Activated CD8-positive, alpha-beta memory T cell treated with anti-CD3 and anti-CD28 coated beads, Interleukin-2, amount 10 ng/mL, durations not matched to agents 7 days and 5 days (primary cell): ENCODE measurements at regions not wholly inside any gene's neighbourhood (a gene's known extent, or its start where the extent isn't known, plus 50 kb on each side); places are given as distances from the start of the nearest gene placed in this dataset.
"Not testable (repeated sequence)": the region's sequence is repeated elsewhere in the genome, so short reads cannot be mapped to it uniquely, and the experiment has no call there.

Experiments used
- ATAC-seq: fragments of 150-1000 bp; cut with Tn5 transposase; one replicate; pipeline ENCODE4 v1.10.0; 2021; ENCODE audit warnings: moderate library complexity
- CTCF ChIA-PET: fragments of 350-600 bp; sonication (Branson Sonifier 250); formaldehyde crosslinking; loops from one replicate; lab custom pipeline; 2021; ENCODE audit warnings: antibody characterized with exemption; lab: Charles Lee
- DNase-seq: peaks from one replicate; pipeline ENCODE4 v3.0.0-alpha.2; 2020
- H3K27ac Mint-ChIP-seq: one replicate; pipeline ENCODE4 v1.8.0; 2021; ENCODE audit warnings: mild to moderate bottlenecking, mixed read lengths
- H3K27me3 Mint-ChIP-seq: one replicate; pipeline ENCODE4 v1.8.0; 2021; ENCODE audit warnings: mixed read lengths
- H3K36me3 Mint-ChIP-seq: one replicate; pipeline ENCODE4 v1.8.0; 2021; ENCODE audit warnings: mild to moderate bottlenecking, mixed read lengths
- H3K4me1 Mint-ChIP-seq: one replicate; pipeline ENCODE4 v1.8.0; 2021; ENCODE audit warnings: mixed read lengths
- H3K4me3 Mint-ChIP-seq: one replicate; pipeline ENCODE4 v1.8.0; 2021; ENCODE audit warnings: mild to moderate bottlenecking, moderate library complexity, mixed read lengths
- H3K9me3 Mint-ChIP-seq: one replicate; pipeline ENCODE4 v1.8.0; 2022; ENCODE audit warnings: low read depth, mixed read lengths

DNA sequence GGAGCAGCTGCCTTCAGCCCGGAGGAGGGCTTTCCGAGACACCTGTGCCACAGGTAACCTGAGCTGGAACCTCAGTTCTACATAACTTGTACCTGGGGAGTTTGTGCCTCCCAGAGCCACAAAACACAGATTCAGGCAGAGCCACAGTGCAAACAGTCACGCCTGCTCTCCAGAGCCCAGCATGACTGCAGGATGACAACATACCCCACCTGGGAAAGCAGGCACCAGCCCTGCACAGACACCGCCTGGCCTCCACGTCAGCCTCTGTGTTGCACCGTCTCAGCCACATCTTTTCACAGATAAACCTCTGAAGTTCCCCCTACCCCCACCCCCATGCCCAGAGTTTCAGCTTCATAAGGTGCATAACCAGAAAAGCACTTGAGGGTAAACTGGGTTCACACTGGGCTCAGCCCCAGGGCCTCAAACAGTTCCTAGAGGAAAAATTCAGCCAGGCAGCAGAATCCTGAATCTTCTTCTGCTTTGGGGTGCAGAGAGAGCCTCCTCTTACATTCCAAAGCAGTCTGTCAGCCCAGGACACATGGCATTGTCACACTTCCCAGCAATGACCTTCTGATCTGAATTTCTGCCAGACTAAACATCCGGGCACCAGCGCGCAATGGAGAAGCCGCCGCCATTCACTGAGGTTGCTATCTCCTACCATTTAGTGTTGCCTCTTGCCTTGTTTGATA lies 229.5 kb downstream of the TOMM20 start:
- Mint-ChIP-seq H3K4me1 (peaks cover 6% of the 10 kb centered on the region), H3K27ac (no peak overlapping the region), H3K27me3 (peaks cover 3% of the 10 kb centered on the region), H3K36me3 (peaks cover 1% of the 10 kb centered on the region), H3K4me3 (no peak overlapping the region), H3K9me3 (no peaks in the 10 kb centered on the region)
- CTCF ChIA-PET = no interaction called here
- ATAC-seq (no peak), DNase-seq (no peak)

DNA sequence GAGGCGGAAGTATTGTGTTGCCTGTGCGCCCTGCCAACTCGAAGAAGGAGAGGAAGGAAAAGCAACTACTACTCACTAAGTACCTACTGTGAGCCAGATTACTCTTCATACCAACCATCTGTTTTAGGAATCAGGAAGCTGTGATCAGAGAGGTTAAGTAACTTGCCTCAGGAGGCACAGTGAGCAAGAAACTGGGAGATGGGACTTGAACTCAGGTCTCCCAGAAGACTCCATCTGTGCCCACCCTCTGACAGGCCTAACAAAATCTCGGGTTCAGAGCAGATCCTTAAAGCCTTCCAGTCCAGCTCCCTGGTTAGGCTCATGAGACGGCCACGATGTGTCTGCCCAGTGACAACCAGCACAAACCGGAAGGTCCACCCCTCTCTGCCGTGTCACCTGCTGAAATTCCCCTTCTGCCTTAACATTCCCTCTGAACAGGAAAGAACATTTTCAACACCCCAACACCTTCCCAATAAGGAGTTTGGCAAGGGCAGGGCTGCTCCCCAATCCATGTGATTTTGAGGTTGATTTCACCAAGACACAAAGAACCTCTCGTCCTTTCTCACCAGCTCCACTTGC lies 230.1 kb downstream of the TOMM20 start:
- CTCF ChIA-PET = no interaction called here
- no peak overlapping the region for H3K27ac Mint-ChIP-seq
- peaks cover 2% of the 10 kb centered on the region for H3K36me3 Mint-ChIP-seq
- H3K4me3 Mint-ChIP-seq = no peak overlapping the region
- ATAC-seq (no peak), DNase-seq (no peak)
- no peaks in the 10 kb centered on the region for H3K9me3 Mint-ChIP-seq
- peaks cover 3% of the 10 kb centered on the region for H3K27me3 Mint-ChIP-seq
- peaks cover 13% of the 10 kb centered on the region for H3K4me1 Mint-ChIP-seq

DNA sequence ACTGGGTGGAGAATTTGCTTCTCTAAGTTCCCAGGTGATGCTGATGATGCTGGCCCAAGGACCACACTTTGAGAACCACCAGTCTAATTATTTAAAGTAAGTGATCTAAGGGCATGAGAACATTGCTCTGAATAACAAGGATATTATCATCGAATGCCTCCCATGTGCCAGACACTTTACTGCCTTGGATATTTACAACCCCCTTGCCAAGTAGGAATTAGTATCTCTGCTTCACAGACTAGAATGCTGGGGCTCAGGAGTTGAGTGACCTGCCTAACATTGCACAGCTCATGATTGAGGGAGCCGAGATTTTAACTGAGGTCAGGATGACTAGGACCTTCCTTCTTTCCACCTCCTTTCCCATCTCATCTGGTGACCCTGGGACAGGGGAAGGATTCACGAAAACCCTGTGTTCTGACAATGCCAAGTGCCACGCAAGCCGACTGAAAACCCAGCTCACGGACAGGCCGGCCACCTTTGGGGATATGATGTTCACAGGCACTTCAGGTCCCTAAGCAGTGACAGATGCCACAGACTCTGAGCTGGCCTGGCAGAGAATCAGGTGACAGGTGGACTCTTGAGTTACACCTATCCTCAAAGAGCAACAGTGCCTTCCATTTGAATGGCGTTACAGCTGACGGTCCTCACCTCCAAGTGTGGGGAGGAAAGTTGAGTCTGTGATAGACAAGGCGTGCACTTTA lies 230.7 kb downstream of the TOMM20 start:
- ATAC-seq = no peak
- no peak overlapping the region for H3K27ac Mint-ChIP-seq
- H3K4me3 Mint-ChIP-seq = no peak overlapping the region
- H3K9me3 Mint-ChIP-seq = no peaks in the 10 kb centered on the region
- DNase-seq = no peak
- H3K36me3 Mint-ChIP-seq = peaks cover 2% of the 10 kb centered on the region
- peaks cover 3% of the 10 kb centered on the region for H3K27me3 Mint-ChIP-seq
- CTCF ChIA-PET = no interaction called here
- H3K4me1 Mint-ChIP-seq = peaks cover 19% of the 10 kb centered on the region

DNA sequence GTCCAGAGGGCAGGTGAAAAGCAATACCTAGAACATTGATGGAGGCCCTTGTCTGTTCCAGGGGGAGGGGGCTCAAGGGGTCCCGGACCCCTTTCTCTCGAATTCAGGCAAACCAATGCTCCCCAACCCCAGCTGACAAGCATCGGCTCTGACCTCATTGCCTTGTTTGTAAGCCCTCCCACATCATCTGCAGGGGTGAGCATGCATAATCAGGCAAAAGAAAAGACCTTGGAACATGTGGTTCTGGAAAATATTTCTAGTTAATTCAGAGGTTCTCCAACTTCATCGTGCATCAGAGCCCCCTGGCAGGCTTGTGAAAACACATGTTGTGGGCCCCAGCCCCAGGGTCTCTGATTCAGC lies 231.3 kb downstream of the TOMM20 start:
- CTCF ChIA-PET = no interaction called here
- Mint-ChIP-seq H3K4me1 (peaks cover 19% of the 10 kb centered on the region), H3K9me3 (no peaks in the 10 kb centered on the region), H3K27ac (no peak overlapping the region), H3K4me3 (no peak overlapping the region), H3K36me3 (peaks cover 2% of the 10 kb centered on the region), H3K27me3 (peaks cover 3% of the 10 kb centered on the region)
- ATAC-seq (no peak), DNase-seq (no peak)

DNA sequence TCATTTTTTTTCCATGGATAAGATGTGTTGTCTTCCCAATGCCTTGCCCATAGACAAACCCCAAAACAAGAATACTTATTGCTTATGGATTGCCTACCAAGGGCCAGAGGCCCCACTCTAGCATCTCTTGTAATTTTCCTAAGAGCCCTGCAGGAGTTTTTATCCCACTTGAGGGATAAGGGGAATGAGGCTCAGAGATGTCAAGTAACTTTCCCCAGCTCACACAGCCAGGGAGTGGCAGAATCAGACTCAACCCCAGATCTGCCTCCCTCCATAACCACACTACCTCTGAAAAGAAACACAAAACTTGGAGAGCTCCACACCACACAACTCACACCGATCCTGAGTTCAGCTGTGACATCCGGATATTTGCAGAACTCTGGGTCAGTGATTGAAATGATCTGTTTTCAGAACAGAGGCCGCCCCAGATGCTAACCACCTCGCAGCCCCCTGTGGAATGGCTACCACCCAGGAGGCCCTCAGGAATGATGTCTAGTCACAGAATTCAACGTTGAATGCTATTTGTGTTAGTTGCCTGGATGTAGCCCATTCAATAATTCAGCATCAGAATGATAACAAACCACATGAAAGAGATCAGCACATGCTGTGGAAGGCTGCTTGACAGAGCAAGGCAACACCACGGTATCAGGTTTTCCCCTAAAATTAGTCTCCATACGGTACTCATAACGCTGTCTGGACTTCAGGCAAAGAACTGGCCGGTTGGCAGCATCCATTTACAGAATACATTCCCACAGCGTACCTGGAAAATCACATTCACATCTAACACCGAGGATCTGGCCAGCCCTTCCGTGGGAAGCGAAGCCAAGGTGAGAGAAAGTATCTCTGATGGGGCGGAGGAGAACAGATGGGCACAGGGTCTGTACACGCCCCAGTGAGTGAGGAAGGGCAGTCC lies 231.9 kb downstream of the TOMM20 start:
- no peaks in the 10 kb centered on the region for H3K9me3 Mint-ChIP-seq
- ATAC-seq = no peak
- CTCF ChIA-PET = no interaction called here
- peaks cover 3% of the 10 kb centered on the region for H3K27me3 Mint-ChIP-seq
- no peak overlapping the region for H3K27ac Mint-ChIP-seq
- H3K36me3 Mint-ChIP-seq = peaks cover 2% of the 10 kb centered on the region
- no peak overlapping the region for H3K4me3 Mint-ChIP-seq
- DNase-seq = no peak
- H3K4me1 Mint-ChIP-seq = peaks cover 21% of the 10 kb centered on the region

DNA sequence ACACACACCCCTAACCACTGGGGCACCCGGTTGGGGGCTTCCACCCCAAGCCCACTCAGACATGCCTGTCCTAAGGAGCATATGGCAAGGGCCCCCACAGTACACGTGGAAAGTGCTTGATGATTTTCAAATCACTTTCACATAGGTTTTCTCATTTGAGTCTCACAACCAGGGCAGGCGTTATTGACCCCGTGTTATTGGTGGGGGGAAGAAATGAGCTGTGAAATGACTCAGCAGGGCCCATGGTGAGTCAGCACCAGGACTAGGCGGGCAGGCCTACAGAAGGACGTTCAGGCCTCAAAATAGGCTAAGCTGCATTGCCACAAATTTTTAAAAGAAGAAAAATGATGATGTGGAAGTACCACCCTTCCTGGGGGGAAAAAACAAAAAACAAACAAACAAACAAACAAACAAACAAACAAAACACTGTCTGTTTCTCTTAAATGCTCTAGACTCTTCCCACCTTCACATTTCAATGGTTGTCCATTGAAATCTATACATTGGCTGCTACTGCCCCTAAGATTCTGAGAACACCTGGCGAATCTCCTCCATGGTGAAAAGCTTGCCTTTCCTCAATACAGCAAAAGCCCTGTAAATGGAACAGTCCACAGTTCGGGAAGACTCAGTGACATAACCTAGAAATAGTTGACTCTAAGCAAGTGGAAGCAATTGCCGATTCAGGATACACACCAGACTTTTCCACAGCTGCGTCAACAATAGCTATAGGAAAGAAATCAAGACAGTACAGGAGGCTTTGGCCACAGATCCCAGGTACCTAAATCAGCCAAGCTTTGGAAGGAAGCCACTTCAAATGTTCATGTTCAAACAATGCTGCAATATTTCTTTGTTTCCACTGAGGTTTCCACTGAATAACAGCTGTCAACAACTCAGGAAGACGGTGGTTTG lies 234.7 kb downstream of the TOMM20 start:
- H3K4me3 Mint-ChIP-seq = no peak overlapping the region
- peaks cover 2% of the 10 kb centered on the region for H3K36me3 Mint-ChIP-seq
- no peaks in the 10 kb centered on the region for H3K9me3 Mint-ChIP-seq
- H3K27me3 Mint-ChIP-seq = peaks cover 3% of the 10 kb centered on the region
- H3K27ac Mint-ChIP-seq = no peak overlapping the region
- DNase-seq (peak; percentile 72), ATAC-seq (peak; percentile 84)
- CTCF ChIA-PET = interaction anchor here (1.2 to 1.7 kb wide), 5 partner anchors 9 to 199 kb away, joined by 3 to 4 read pairs (median 3); no protein-coding TSS in a partner anchor
- H3K4me1 Mint-ChIP-seq = peaks cover 46% of the 10 kb centered on the region

DNA sequence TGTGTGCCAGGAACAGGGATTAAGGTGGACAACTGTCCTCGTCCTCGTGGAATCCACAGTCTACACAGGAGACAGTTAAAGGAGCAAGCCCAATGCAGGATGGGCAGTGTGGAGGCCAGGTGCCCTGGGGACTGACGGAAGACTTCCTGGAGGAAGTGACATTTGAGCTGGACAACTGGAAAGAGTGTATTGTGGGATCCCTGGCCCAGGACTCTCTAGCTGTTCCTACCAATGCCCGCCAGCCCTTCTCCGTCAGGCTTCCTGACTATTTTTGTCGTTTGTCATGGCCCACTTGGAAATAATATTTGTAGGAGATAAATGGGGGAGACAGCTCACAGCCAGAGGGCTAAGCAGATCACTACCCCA lies 235.3 kb downstream of the TOMM20 start:
- Mint-ChIP-seq H3K27ac (no peak overlapping the region), H3K27me3 (peaks cover 3% of the 10 kb centered on the region), H3K36me3 (peaks cover 2% of the 10 kb centered on the region), H3K4me1 (peaks cover 46% of the 10 kb centered on the region), H3K9me3 (peaks cover 2% of the 10 kb centered on the region), H3K4me3 (no peak overlapping the region)
- CTCF ChIA-PET = interaction anchor here (1.2 to 1.7 kb wide), 3 partner anchors 10 to 200 kb away, joined by 3 to 4 read pairs (median 3); no protein-coding TSS in a partner anchor
- DNase-seq (no peak), ATAC-seq (no peak)

DNA sequence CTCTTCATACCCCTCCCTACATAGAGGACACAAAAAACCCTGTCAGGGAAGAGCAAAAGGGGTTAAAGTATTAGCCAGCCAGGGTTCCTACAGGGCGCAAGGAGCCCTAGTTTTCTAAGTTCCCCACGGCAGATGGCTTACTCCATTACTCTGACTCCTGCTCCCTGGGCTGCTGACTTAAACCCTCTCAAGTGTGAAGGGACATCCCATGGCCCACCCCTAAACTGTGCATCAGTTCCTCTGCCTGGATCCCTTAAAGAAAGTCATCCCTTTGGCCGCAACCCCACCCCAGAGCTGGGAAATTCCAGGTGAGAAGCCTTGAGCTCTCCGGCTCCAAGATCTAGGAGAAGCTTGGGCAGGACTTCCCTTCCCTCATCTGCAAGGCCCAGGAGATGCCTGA lies 236.0 kb downstream of the TOMM20 start:
- H3K27me3 Mint-ChIP-seq = peaks cover 3% of the 10 kb centered on the region
- no peak overlapping the region for H3K4me3 Mint-ChIP-seq
- H3K27ac Mint-ChIP-seq = no peak overlapping the region
- H3K9me3 Mint-ChIP-seq = peaks cover 2% of the 10 kb centered on the region
- no peak for DNase-seq
- CTCF ChIA-PET = interaction anchor here (1.7 kb wide), 1 partner anchor 10 kb away, joined by 4 read pairs; no protein-coding TSS in a partner anchor
- H3K4me1 Mint-ChIP-seq = peaks cover 46% of the 10 kb centered on the region
- no peak for ATAC-seq
- peaks cover 2% of the 10 kb centered on the region for H3K36me3 Mint-ChIP-seq

DNA sequence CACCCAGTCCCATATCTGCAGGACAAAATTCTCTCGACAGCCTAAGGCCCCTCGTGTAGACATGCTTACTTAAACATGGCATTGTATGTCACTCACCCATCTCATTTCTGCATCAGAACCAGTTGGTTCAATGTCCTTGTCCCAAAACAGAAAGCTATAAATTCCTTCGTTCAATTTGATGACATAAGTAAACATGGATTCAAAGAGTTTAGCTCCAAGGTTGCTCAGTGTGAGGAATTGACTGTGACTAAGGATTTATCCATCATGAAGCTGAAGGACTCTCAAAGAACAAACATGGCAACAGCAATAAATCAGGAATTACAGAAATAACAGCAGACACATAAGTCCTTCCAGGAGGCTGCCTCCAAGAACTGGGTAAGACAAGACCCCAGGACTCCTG lies 237.2 kb downstream of the TOMM20 start:
- DNase-seq (no peak), ATAC-seq (no peak)
- peaks cover 3% of the 10 kb centered on the region for H3K27me3 Mint-ChIP-seq
- no peak overlapping the region for H3K4me3 Mint-ChIP-seq
- CTCF ChIA-PET = interaction anchor here (0.8 kb wide), 1 partner anchor 16 kb away, joined by 3 read pairs; no protein-coding TSS in a partner anchor
- H3K27ac Mint-ChIP-seq = no peak overlapping the region
- H3K4me1 Mint-ChIP-seq = peaks cover 46% of the 10 kb centered on the region
- H3K36me3 Mint-ChIP-seq = peaks cover 2% of the 10 kb centered on the region
- H3K9me3 Mint-ChIP-seq = peaks cover 2% of the 10 kb centered on the region

DNA sequence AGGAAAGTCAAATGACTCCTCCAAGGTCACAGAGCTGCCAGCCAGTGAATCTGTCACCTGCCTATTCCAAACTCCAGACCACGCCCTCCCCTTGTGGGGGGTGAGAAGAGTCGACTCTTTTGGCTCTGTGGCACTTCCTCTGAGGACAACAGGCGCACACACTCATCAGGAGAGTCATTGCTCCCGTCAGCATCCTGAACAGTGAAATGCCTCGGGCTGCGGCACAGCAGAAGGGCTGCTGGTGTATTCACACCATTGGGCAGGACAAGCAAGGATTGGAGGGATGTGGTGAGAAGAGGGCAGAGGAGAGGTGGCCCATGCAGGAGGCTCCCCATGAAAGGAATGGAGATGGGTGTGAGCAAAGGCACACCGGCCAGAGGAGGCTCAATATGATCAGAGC lies 239.0 kb downstream of the TOMM20 start:
- no peak for DNase-seq
- Mint-ChIP-seq H3K36me3 (peaks cover 2% of the 10 kb centered on the region), H3K4me3 (no peak overlapping the region), H3K27me3 (peaks cover 3% of the 10 kb centered on the region), H3K9me3 (peaks cover 2% of the 10 kb centered on the region), H3K4me1 (peaks cover 43% of the 10 kb centered on the region), H3K27ac (no peak overlapping the region)
- CTCF ChIA-PET = no interaction called here
- no peak for ATAC-seq

DNA sequence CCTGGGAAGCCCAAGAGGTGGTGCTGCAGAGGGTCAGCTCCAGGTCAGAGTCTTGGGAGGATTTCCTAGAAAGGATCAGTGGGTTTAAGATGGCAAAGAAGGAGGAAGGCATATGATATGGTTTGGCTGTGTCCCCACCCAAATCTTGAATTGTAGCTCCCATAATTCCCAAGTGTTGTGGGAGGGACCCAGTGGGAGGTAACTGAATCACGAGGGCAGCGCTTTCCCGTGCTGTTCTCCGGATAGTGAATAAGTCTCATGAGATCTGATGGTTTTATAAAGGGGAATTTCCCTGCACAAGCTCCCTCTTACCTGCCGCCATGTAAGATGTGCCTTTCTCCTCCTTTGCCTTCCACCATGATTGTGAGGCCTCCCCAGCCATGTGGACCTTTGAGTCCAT lies 240.4 kb downstream of the TOMM20 start:
- DNase-seq, CTCF ChIA-PET, H3K27me3 Mint-ChIP-seq, H3K4me3 Mint-ChIP-seq, H3K9me3 Mint-ChIP-seq, H3K27ac Mint-ChIP-seq, ATAC-seq, H3K36me3 Mint-ChIP-seq: not testable (repeated sequence)
- peaks cover 30% of the 10 kb centered on the region for H3K4me1 Mint-ChIP-seq

DNA sequence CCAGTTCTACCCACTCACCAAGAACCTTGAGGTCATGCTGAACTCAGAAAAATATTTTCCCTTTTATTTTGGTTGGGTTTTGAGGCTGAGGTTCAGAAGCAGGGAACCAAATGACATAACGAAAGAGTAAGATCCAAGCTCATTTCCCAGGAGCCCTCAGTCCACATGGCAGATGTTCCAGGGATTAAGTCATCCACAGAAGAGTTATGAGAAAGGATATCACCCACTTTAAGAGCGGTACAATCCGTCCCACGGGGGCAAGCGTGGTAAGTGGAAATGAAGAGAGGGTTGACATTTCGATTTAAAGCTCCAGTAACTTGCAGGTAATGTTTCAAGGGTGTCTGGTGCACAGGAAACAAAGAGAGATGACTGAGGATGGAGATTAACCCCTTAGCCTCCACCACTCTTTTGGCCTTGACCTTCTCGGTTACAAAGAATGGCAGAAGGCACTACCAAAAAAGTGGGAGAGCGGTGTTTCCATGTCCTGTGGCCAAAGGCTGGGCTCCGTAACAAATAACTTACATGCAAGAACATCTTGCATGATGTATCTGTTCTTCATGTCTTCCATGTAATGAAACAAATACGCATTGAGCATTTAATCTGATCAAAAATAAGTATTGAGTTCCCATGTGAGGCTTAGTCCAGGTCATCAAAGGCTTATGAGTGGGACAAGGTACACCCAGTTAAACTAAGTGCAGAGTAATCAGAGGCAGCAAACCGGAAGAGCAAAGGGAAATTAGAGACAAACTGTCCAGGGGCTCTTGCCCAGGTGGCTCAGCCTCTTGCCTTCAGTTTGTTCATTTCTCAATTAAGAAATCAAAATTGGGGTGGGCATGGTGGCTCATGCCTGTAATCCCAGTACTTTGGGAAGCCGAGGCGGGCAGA lies 241.4 kb downstream of the TOMM20 start:
- H3K4me3 Mint-ChIP-seq = no peak overlapping the region
- ATAC-seq = no peak
- no peaks in the 10 kb centered on the region for H3K36me3 Mint-ChIP-seq
- H3K4me1 Mint-ChIP-seq = peaks cover 35% of the 10 kb centered on the region
- H3K27me3 Mint-ChIP-seq = peaks cover 5% of the 10 kb centered on the region
- CTCF ChIA-PET = no interaction called here
- peaks cover 2% of the 10 kb centered on the region for H3K9me3 Mint-ChIP-seq
- DNase-seq = no peak
- no peak overlapping the region for H3K27ac Mint-ChIP-seq
